ENCODE measurements at regions not wholly inside any gene's neighbourhood (a gene's known extent, or its start where the extent isn't known, plus 50 kb on each side); places are given as distances from the start of the nearest gene placed in this dataset.

GRCh38 chr1:244962130-244962529 is 97.8 kb upstream of the HNRNPU start:
- TF ChIP-seq CTCF (IDR thresholded peaks at IDR 0.05; ENCODE audit: poor library complexity) (no peak), EZH2 (IDR thresholded peaks at IDR 0.05; ENCODE audit: borderline replicate concordance) (no peak)

All from hepatocyte (in vitro differentiated cells).